Activated CD8-positive, alpha-beta memory T cell treated with anti-CD3 and anti-CD28 coated beads for 36 hours (primary cell): ENCODE measurements at regions not wholly inside any gene's neighbourhood (a gene's known extent, or its start where the extent isn't known, plus 50 kb on each side); places are given as distances from the start of the nearest gene placed in this dataset.

Source experiments
- CTCF ChIA-PET: fragments of 350-600 bp; sonication (Branson Sonifier 250); formaldehyde crosslinking; loops from one replicate; lab custom pipeline; 2021; ENCODE audit warnings: antibody characterized with exemption; lab: Charles Lee
- POLR2A ChIA-PET: fragments of 350-600 bp; sonication (Branson Sonifier 250); formaldehyde crosslinking; loops from one replicate; lab custom pipeline; 2021; ENCODE audit warnings: antibody characterized with exemption; lab: Charles Lee

- ChIA-PET CTCF (no interaction called here), POLR2A (no interaction called here)
Observed at GRCh38 chr9:14478175-14479162, 164.5 kb upstream of the NFIB start.

- POLR2A ChIA-PET = no interaction called here
- CTCF ChIA-PET = no interaction called here
Observed at GRCh38 chr9:14471041-14471440, 157.1 kb upstream of the NFIB start.

- POLR2A ChIA-PET = no interaction called here
- CTCF ChIA-PET = no interaction called here
Observed at GRCh38 chr9:14467675-14468374, 153.9 kb upstream of the NFIB start.

GRCh38 chr9:14466828-14467227 is 152.9 kb upstream of the NFIB start:
- ChIA-PET CTCF (no interaction called here), POLR2A (no interaction called here)

GRCh38 chr9:14466429-14466818 is 152.5 kb upstream of the NFIB start:
- ChIA-PET POLR2A (no interaction called here), CTCF (no interaction called here)

GRCh38 chr9:14462950-14463349 is 149.0 kb upstream of the NFIB start:
- POLR2A ChIA-PET = no interaction called here
- CTCF ChIA-PET = no interaction called here

- ChIA-PET CTCF (no interaction called here), POLR2A (no interaction called here)
Observed at GRCh38 chr9:14455243-14455642, 141.3 kb upstream of the NFIB start.

- CTCF ChIA-PET = no interaction called here
- POLR2A ChIA-PET = no interaction called here
Observed at GRCh38 chr9:14453286-14453685, 139.3 kb upstream of the NFIB start.

GRCh38 chr9:14452539-14452938 is 138.6 kb upstream of the NFIB start:
- ChIA-PET CTCF (no interaction called here), POLR2A (no interaction called here)

GRCh38 chr9:14451949-14452348 is 138.0 kb upstream of the NFIB start:
- ChIA-PET CTCF (no interaction called here), POLR2A (no interaction called here)

GRCh38 chr9:14447103-14447502 is 133.2 kb upstream of the NFIB start:
- POLR2A ChIA-PET = no interaction called here
- CTCF ChIA-PET = no interaction called here

GRCh38 chr9:14445946-14446345 is 132.0 kb upstream of the NFIB start:
- CTCF ChIA-PET = no interaction called here

GRCh38 chr9:14442956-14443355 is 129.0 kb upstream of the NFIB start:
- CTCF ChIA-PET = no interaction called here
- POLR2A ChIA-PET = no interaction called here

More at GRCh38 chr9:14445946-14446345, 132.0 kb upstream of the NFIB start:
- POLR2A ChIA-PET = no interaction called here

GRCh38 chr9:14441976-14442651 is 128.2 kb upstream of the NFIB start:
- POLR2A ChIA-PET = no interaction called here
- CTCF ChIA-PET = no interaction called here

GRCh38 chr9:14441115-14441514 is 127.2 kb upstream of the NFIB start:
- POLR2A ChIA-PET = no interaction called here
- CTCF ChIA-PET = no interaction called here

GRCh38 chr9:14440062-14440461 is 126.1 kb upstream of the NFIB start:
- ChIA-PET CTCF (no interaction called here), POLR2A (no interaction called here)

GRCh38 chr9:14439555-14439954 is 125.6 kb upstream of the NFIB start:
- POLR2A ChIA-PET = no interaction called here

GRCh38 chr9:14438232-14439021 is 124.5 kb upstream of the NFIB start:
- ChIA-PET CTCF (no interaction called here), POLR2A (no interaction called here)

More at GRCh38 chr9:14439555-14439954, 125.6 kb upstream of the NFIB start:
- CTCF ChIA-PET = no interaction called here
